Central memory CD8-positive, alpha-beta T cell (primary cell): ENCODE measurements at regions not wholly inside any gene's neighbourhood (a gene's known extent, or its start where the extent isn't known, plus 50 kb on each side); places are given as distances from the start of the nearest gene placed in this dataset.

ENCODE experiments used
- ATAC-seq: fragments of 150-1000 bp; cut with Tn5 transposase; replicated peaks from 2 replicates; pipeline ENCODE4 v1.10.0; 2022; ENCODE audit warnings: mild to moderate bottlenecking, moderate FRiP score, moderate number of reproducible peaks; ENCODE audit not compliant: poor library complexity, severe bottlenecking; ENCODE audit errors: extremely low read depth
- DNase-seq, 2 donors: peaks; one replicate each; pipeline ENCODE4 v3.0.0; 2021; ENCODE audit warnings: low spot score in 2 of 2
- H3K27ac Mint-ChIP-seq: one replicate; pipeline ENCODE4 v1.8.0; 2022; ENCODE audit warnings: low read depth, mild to moderate bottlenecking, moderate library complexity, mixed read lengths
- H3K27me3 Mint-ChIP-seq: one replicate; pipeline ENCODE4 v1.8.0; 2022; ENCODE audit warnings: mixed read lengths
- H3K36me3 Mint-ChIP-seq: one replicate; pipeline ENCODE4 v1.8.0; 2022; ENCODE audit warnings: mild to moderate bottlenecking, moderate library complexity, mixed read lengths; ENCODE audit not compliant: insufficient read depth
- H3K4me1 Mint-ChIP-seq: one replicate; pipeline ENCODE4 v1.8.0; 2022; ENCODE audit warnings: mixed read lengths
- H3K4me3 Mint-ChIP-seq: one replicate; pipeline ENCODE4 v1.8.0; 2022; ENCODE audit warnings: mild to moderate bottlenecking, moderate library complexity, mixed read lengths
- H3K9me3 Mint-ChIP-seq: one replicate; pipeline ENCODE4 v1.8.0; 2022; ENCODE audit warnings: mixed read lengths

DNA sequence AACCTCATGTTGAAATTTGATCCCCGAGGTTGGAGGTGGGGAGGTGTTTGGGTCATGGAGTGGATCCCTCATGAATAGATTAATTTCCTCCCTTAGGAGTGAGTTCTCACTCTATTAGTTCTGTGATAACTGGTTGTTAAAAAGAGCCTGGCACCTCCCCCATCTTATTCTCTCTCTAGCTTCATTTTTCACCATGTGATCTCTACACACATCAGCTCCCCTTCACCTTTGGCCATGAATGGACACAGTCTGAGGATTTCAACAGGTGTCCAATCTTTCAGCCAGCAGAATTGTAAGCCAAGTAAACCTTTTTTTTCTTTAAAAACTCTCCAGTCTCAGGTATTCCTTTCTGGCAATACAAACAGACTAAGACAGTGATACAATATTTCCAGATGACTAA is 602.0 kb upstream of the FAM98A start:
- DNase-seq, result no peak
- H3K27me3 Mint-ChIP-seq, result no peaks in the 10 kb centered on the region
- H3K4me3 Mint-ChIP-seq, result no peak overlapping the region
- H3K9me3 Mint-ChIP-seq, result peaks cover 17% of the 10 kb centered on the region
- no peaks in the 10 kb centered on the region for H3K36me3 Mint-ChIP-seq
- no peaks in the 10 kb centered on the region for H3K4me1 Mint-ChIP-seq
- no peak for ATAC-seq
- no peak overlapping the region for H3K27ac Mint-ChIP-seq

- H3K4me3 Mint-ChIP-seq, result no peak overlapping the region
- no peak for ATAC-seq
- peaks cover 20% of the 10 kb centered on the region for H3K9me3 Mint-ChIP-seq
- H3K36me3 Mint-ChIP-seq, result no peaks in the 10 kb centered on the region
- no peaks in the 10 kb centered on the region for H3K4me1 Mint-ChIP-seq
- H3K27ac Mint-ChIP-seq, result no peak overlapping the region
- DNase-seq, result no peak
- no peaks in the 10 kb centered on the region for H3K27me3 Mint-ChIP-seq
Measured at GRCh38 chr2:34199971-34200370, 600.9 kb upstream of the FAM98A start.

GRCh38 chr2:34193164-34193563 is 594.1 kb upstream of the FAM98A start:
- H3K9me3 Mint-ChIP-seq, result peaks cover 15% of the 10 kb centered on the region
- ATAC-seq, result no peak

GRCh38 chr2:34188464-34189303 is 589.6 kb upstream of the FAM98A start:
- Mint-ChIP-seq H3K4me1 (no peaks in the 10 kb centered on the region), H3K27me3 (no peaks in the 10 kb centered on the region), H3K36me3 (peaks cover 2% of the 10 kb centered on the region), H3K9me3 (peaks cover 5% of the 10 kb centered on the region), H3K27ac (no peak overlapping the region), H3K4me3 (no peak overlapping the region)
- no peak for DNase-seq
- no peak for ATAC-seq

More at GRCh38 chr2:34193164-34193563, 594.1 kb upstream of the FAM98A start:
- H3K27ac Mint-ChIP-seq, result no peak overlapping the region
- no peaks in the 10 kb centered on the region for H3K4me1 Mint-ChIP-seq
- H3K36me3 Mint-ChIP-seq, result no peaks in the 10 kb centered on the region
- no peaks in the 10 kb centered on the region for H3K27me3 Mint-ChIP-seq
- no peak for DNase-seq
- H3K4me3 Mint-ChIP-seq, result no peak overlapping the region

- Mint-ChIP-seq H3K4me1 (no peaks in the 10 kb centered on the region), H3K27ac (no peak overlapping the region), H3K36me3 (no peaks in the 10 kb centered on the region), H3K27me3 (no peaks in the 10 kb centered on the region), H3K9me3 (peaks cover 3% of the 10 kb centered on the region), H3K4me3 (no peak overlapping the region)
- DNase-seq (no peak), ATAC-seq (no peak)
Measured at GRCh38 chr2:34179511-34179910, 580.4 kb upstream of the FAM98A start.

DNA sequence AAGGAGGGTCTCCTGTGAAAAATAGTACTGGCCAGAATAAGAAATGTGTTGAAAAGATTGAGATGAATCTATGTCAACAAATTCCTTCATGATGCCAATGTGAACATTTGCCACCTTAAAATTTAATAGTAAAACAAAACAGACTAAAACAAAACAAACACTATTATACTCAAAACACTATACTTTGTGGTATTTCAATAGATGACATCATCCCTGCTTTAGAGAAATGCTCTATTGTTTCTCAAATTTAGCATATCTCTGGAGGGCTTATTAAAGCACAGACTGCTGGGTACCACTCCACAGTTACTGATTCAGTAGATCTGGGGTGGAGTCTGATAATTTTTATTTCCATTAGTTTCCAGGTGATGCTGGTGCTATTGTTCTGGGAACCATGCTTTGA is 579.4 kb upstream of the FAM98A start:
- ATAC-seq, result no peak
- Mint-ChIP-seq H3K4me1 (no peaks in the 10 kb centered on the region), H3K36me3 (no peaks in the 10 kb centered on the region), H3K4me3 (no peak overlapping the region), H3K9me3 (no peaks in the 10 kb centered on the region), H3K27me3 (no peaks in the 10 kb centered on the region), H3K27ac (no peak overlapping the region)
- DNase-seq, result no peak

DNA sequence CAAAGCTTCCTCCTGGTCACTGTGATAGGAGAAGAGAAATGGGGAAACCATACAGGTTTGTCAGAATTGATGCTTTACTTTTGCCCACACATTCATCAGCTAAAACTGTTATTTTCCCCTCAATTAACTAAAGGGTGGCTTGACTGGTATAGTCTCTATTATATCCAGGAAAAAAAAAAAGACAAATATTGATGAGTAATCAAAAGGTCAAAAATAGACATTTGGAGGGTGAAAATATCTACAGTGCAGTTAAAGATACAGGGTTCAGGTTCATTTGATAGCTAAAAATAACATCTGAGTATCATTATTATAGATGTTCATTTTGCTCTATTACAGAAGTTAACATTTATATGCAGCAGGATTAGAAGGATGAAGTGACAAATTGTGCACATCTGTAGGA is 577.6 kb upstream of the FAM98A start:
- no peak overlapping the region for H3K4me3 Mint-ChIP-seq
- no peak for ATAC-seq

DNA sequence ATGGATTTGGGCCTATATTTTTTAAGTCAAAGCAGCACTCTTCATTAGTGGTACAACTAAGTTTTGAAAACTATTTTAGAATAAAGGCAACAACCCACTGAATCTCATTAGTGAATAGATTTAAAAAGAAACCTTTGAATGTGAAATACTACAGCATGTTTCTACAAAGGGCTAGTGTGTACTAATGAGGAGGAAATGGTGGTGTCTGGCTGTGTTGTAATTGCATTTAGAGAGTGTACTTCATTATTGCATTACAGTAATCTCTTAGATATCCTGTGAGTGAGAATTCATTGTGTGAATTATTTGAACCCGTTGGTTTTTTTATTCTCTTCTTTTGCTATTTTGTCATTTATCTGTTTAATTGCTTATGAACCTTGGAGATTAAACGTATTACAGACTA is 575.4 kb upstream of the FAM98A start:
- H3K4me3 Mint-ChIP-seq, result no peak overlapping the region
- H3K36me3 Mint-ChIP-seq, result no peaks in the 10 kb centered on the region
- H3K9me3 Mint-ChIP-seq, result peaks cover 6% of the 10 kb centered on the region
- no peak overlapping the region for H3K27ac Mint-ChIP-seq
- H3K27me3 Mint-ChIP-seq, result no peaks in the 10 kb centered on the region
- ATAC-seq (no peak), DNase-seq (no peak)
- H3K4me1 Mint-ChIP-seq, result no peaks in the 10 kb centered on the region

More for the DNA sequence above, 577.6 kb upstream of the FAM98A start:
- H3K27me3 Mint-ChIP-seq, result no peaks in the 10 kb centered on the region
- H3K36me3 Mint-ChIP-seq, result no peaks in the 10 kb centered on the region
- peaks cover 6% of the 10 kb centered on the region for H3K9me3 Mint-ChIP-seq
- no peaks in the 10 kb centered on the region for H3K4me1 Mint-ChIP-seq
- no peak for DNase-seq
- no peak overlapping the region for H3K27ac Mint-ChIP-seq

- H3K4me1 Mint-ChIP-seq, result no peaks in the 10 kb centered on the region
- ATAC-seq, result no peak
- no peak for DNase-seq
- no peaks in the 10 kb centered on the region for H3K9me3 Mint-ChIP-seq
- H3K27me3 Mint-ChIP-seq, result no peaks in the 10 kb centered on the region
- no peak overlapping the region for H3K27ac Mint-ChIP-seq
- no peak overlapping the region for H3K4me3 Mint-ChIP-seq
- no peaks in the 10 kb centered on the region for H3K36me3 Mint-ChIP-seq
Measured at GRCh38 chr2:34162231-34162630, 563.1 kb upstream of the FAM98A start.

DNA sequence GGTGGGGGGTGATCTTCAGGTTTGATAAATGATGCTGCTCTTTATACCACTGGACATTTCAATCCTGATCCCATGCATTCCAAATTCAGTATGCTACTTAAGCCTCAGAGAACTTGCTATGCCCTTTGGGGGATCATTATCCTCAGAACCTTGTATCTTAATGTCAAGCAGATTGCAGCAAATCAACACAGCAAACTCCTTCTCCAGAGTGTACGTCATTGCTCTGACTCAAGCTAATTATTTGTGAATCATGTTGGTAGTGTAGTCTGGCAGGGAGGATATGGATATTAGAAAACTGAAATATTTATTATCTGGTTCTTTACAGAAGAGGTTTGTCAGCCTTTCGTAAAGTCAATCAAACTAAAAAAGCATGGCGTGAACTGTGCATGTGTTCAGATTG is 562.5 kb upstream of the FAM98A start:
- Mint-ChIP-seq H3K27me3 (no peaks in the 10 kb centered on the region), H3K4me1 (no peaks in the 10 kb centered on the region), H3K9me3 (no peaks in the 10 kb centered on the region), H3K27ac (no peak overlapping the region), H3K36me3 (no peaks in the 10 kb centered on the region), H3K4me3 (no peak overlapping the region)
- no peak for ATAC-seq
- no peak for DNase-seq

DNA sequence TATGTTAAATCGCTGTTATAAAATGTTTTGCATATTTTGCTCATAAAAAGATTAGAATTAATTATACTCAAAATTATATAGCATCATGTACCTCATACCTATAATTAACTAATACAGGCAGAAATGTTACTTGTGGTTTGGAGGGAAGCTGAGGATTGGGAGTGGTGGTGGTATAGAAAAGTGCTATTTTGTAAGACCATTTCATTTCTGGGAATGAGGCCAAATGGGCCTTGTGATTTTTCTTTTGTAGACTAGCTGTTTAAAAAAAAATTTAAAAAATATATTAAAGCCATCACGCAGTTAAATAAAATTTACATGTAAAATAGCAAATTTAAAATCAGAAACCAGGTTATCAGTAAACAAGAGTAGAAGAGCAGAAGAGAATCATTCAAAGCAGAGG is 560.8 kb upstream of the FAM98A start:
- no peaks in the 10 kb centered on the region for H3K9me3 Mint-ChIP-seq
- no peaks in the 10 kb centered on the region for H3K27me3 Mint-ChIP-seq
- H3K27ac Mint-ChIP-seq, result no peak overlapping the region

DNA sequence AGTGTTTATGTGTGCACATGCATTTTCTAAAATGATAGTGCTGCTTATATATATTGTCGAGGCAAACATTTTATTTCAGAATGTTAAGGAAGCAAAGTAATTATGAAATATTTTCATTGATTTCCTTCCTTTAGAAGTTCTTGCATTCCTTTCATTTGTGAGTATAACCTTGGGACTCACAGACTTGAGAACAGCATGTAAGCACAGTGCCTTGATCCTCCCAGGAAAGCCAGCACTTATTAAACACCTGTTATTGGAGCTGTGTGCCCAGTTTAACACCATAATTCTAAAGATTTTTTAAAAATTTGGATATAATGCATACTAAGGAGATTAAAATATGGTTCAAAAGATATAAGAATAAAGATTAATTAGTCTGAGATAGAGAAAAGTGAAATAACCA is 554.4 kb upstream of the FAM98A start:
- Mint-ChIP-seq H3K9me3 (peaks cover 5% of the 10 kb centered on the region), H3K4me3 (no peak overlapping the region), H3K36me3 (no peaks in the 10 kb centered on the region), H3K27me3 (no peaks in the 10 kb centered on the region), H3K27ac (no peak overlapping the region), H3K4me1 (no peaks in the 10 kb centered on the region)
- ATAC-seq, result no peak
- no peak for DNase-seq

More for the DNA sequence above, 560.8 kb upstream of the FAM98A start:
- DNase-seq, result no peak
- Mint-ChIP-seq H3K36me3 (no peaks in the 10 kb centered on the region), H3K4me1 (no peaks in the 10 kb centered on the region), H3K4me3 (no peak overlapping the region)
- ATAC-seq, result no peak

DNA sequence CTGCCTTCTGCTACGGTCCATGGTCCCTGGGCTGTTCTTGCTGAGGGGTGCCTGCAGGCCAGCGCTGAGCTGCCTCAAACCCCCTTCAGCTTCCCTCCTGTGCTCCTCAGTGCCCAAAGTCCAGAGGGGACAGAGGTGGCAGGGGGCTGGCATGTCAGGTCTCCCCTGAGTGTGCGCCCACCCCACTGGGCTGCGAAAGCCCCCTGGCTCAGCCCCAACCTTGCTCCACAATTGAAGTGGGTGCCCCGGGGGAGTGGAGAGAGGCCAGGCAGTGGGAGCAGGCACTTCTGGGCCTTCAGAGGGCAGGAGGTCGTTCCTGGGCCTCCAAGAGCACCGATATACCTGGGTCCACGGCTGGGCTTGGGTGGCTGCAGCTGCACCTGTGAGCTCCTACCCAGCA is 548.7 kb upstream of the FAM98A start:
- DNase-seq, result no peak
- ATAC-seq, result no peak
- H3K9me3 Mint-ChIP-seq, result peaks cover 9% of the 10 kb centered on the region
- H3K36me3 Mint-ChIP-seq, result no peaks in the 10 kb centered on the region
- no peak overlapping the region for H3K4me3 Mint-ChIP-seq
- H3K4me1 Mint-ChIP-seq, result no peaks in the 10 kb centered on the region
- H3K27me3 Mint-ChIP-seq, result no peaks in the 10 kb centered on the region
- no peak overlapping the region for H3K27ac Mint-ChIP-seq
